ENCODE measurements at regions not wholly inside any gene's neighbourhood (a gene's known extent, or its start where the extent isn't known, plus 50 kb on each side); places are given as distances from the start of the nearest gene placed in this dataset.

- no peak overlapping the region for H3K27ac Mint-ChIP-seq
- no peak for DNase-seq (ENCODE audit: low spot score)
- ATAC-seq: no peak
- no peaks in the 10 kb centered on the region for H3K9me3 Mint-ChIP-seq
- H3K27me3 Mint-ChIP-seq: peaks cover 17 to 52% of the 10 kb centered on the region in 2 donors
- H3K36me3 Mint-ChIP-seq: no peaks in the 10 kb centered on the region
- no peak overlapping the region for H3K4me3 Mint-ChIP-seq
- no peaks in the 10 kb centered on the region for H3K4me1 Mint-ChIP-seq (ENCODE audit: low read depth in 2 of 2)
These were observed 419.1 kb upstream of the ARHGEF26 start for GRCh38 chr3:153702106-153702505.

GRCh38 chr3:153704115-153704514 is 417.1 kb upstream of the ARHGEF26 start:
- Mint-ChIP-seq H3K9me3 (no peaks in the 10 kb centered on the region), H3K4me3 (no peak overlapping the region), H3K36me3 (no peaks in the 10 kb centered on the region), H3K27me3 (peaks cover 18 to 48% of the 10 kb centered on the region in 2 donors), H3K27ac (no peak overlapping the region), H3K4me1 (ENCODE audit: low read depth in 2 of 2) (no peaks in the 10 kb centered on the region)
- ATAC-seq (no peak), DNase-seq (ENCODE audit: low spot score) (no peak)

GRCh38 chr3:153706706-153707105 is 414.5 kb upstream of the ARHGEF26 start:
- Mint-ChIP-seq H3K36me3 (no peaks in the 10 kb centered on the region), H3K9me3 (no peaks in the 10 kb centered on the region), H3K27ac (no peak overlapping the region), H3K4me3 (no peak overlapping the region), H3K4me1 (ENCODE audit: low read depth in 2 of 2) (no peaks in the 10 kb centered on the region), H3K27me3 (peaks cover 15 to 37% of the 10 kb centered on the region in 2 donors)
- DNase-seq (ENCODE audit: low spot score) (no peak), ATAC-seq (no peak)

GRCh38 chr3:153714016-153714415 is 407.2 kb upstream of the ARHGEF26 start:
- no peaks in the 10 kb centered on the region for H3K36me3 Mint-ChIP-seq
- no peak overlapping the region for H3K4me3 Mint-ChIP-seq
- H3K27ac Mint-ChIP-seq: no peak overlapping the region
- no peaks in the 10 kb centered on the region for H3K9me3 Mint-ChIP-seq
- H3K4me1 Mint-ChIP-seq (ENCODE audit: low read depth in 2 of 2): no peaks in the 10 kb centered on the region
- no peak for ATAC-seq
- H3K27me3 Mint-ChIP-seq: peaks cover 6 to 11% of the 10 kb centered on the region in 2 donors
- DNase-seq (ENCODE audit: low spot score): no peak

- no peak overlapping the region for H3K27ac Mint-ChIP-seq
These were observed 406.5 kb upstream of the ARHGEF26 start for GRCh38 chr3:153714588-153715290.

GRCh38 chr3:153722157-153722556 is 399.0 kb upstream of the ARHGEF26 start:
- H3K4me3 Mint-ChIP-seq: no peak overlapping the region
- no peaks in the 10 kb centered on the region for H3K4me1 Mint-ChIP-seq (ENCODE audit: low read depth in 2 of 2)
- no peak for ATAC-seq
- DNase-seq (ENCODE audit: low spot score): no peak
- H3K9me3 Mint-ChIP-seq: no peaks in the 10 kb centered on the region
- H3K27me3 Mint-ChIP-seq: peaks cover 10 to 23% of the 10 kb centered on the region in 2 donors
- H3K36me3 Mint-ChIP-seq: no peaks in the 10 kb centered on the region
- H3K27ac Mint-ChIP-seq: no peak overlapping the region

More at GRCh38 chr3:153714588-153715290, 406.5 kb upstream of the ARHGEF26 start:
- no peak for DNase-seq (ENCODE audit: low spot score)
- Mint-ChIP-seq H3K9me3 (no peaks in the 10 kb centered on the region), H3K4me1 (ENCODE audit: low read depth in 2 of 2) (no peaks in the 10 kb centered on the region), H3K4me3 (no peak overlapping the region), H3K36me3 (no peaks in the 10 kb centered on the region), H3K27me3 (peaks cover 3 to 5% of the 10 kb centered on the region in 2 donors)
- no peak for ATAC-seq

- H3K36me3 Mint-ChIP-seq: no peaks in the 10 kb centered on the region
- DNase-seq (ENCODE audit: low spot score) (no peak), ATAC-seq (no peak)
- no peak overlapping the region for H3K27ac Mint-ChIP-seq
- no peak overlapping the region for H3K4me3 Mint-ChIP-seq
- peaks cover 11 to 25% of the 10 kb centered on the region in 2 donors for H3K27me3 Mint-ChIP-seq
- H3K4me1 Mint-ChIP-seq (ENCODE audit: low read depth in 2 of 2): no peaks in the 10 kb centered on the region
- peaks cover 8% of the 10 kb centered on the region for H3K9me3 Mint-ChIP-seq
These were observed 390.1 kb upstream of the ARHGEF26 start for GRCh38 chr3:153731071-153731470.

GRCh38 chr3:153734777-153735551 is 386.2 kb upstream of the ARHGEF26 start:
- ATAC-seq (no peak), DNase-seq (ENCODE audit: low spot score) (no peak)
- Mint-ChIP-seq H3K27ac (no peak overlapping the region), H3K36me3 (no peaks in the 10 kb centered on the region), H3K27me3 (peaks cover 16 to 23% of the 10 kb centered on the region in 2 donors), H3K4me3 (no peak overlapping the region), H3K4me1 (ENCODE audit: low read depth in 2 of 2) (no peaks in the 10 kb centered on the region), H3K9me3 (peaks cover 8% of the 10 kb centered on the region)

GRCh38 chr3:153740109-153740508 is 381.1 kb upstream of the ARHGEF26 start:
- Mint-ChIP-seq H3K9me3 (no peaks in the 10 kb centered on the region), H3K27ac (no peak overlapping the region), H3K4me3 (no peak overlapping the region), H3K36me3 (no peaks in the 10 kb centered on the region), H3K4me1 (ENCODE audit: low read depth in 2 of 2) (no peaks in the 10 kb centered on the region), H3K27me3 (peaks cover 16 to 33% of the 10 kb centered on the region in 2 donors)
- DNase-seq (ENCODE audit: low spot score): no peak
- ATAC-seq: no peak

GRCh38 chr3:153744889-153745288 is 376.3 kb upstream of the ARHGEF26 start:
- Mint-ChIP-seq H3K4me3 (no peak overlapping the region), H3K4me1 (ENCODE audit: low read depth in 2 of 2) (no peaks in the 10 kb centered on the region), H3K27me3 (peaks cover 17 to 19% of the 10 kb centered on the region in 2 donors), H3K9me3 (no peaks in the 10 kb centered on the region), H3K36me3 (no peaks in the 10 kb centered on the region), H3K27ac (no peak overlapping the region)
- no peak for DNase-seq (ENCODE audit: low spot score)
- ATAC-seq: no peak

GRCh38 chr3:153746211-153746610 is 375.0 kb upstream of the ARHGEF26 start:
- ATAC-seq (no peak), DNase-seq (ENCODE audit: low spot score) (no peak)
- no peak overlapping the region for H3K4me3 Mint-ChIP-seq
- no peak overlapping the region for H3K27ac Mint-ChIP-seq
- H3K36me3 Mint-ChIP-seq: no peaks in the 10 kb centered on the region
- H3K4me1 Mint-ChIP-seq (ENCODE audit: low read depth in 2 of 2): no peaks in the 10 kb centered on the region
- H3K27me3 Mint-ChIP-seq: peaks cover 17% of the 10 kb centered on the region in 2 donors
- H3K9me3 Mint-ChIP-seq: no peaks in the 10 kb centered on the region

- DNase-seq (ENCODE audit: low spot score): no peak
- Mint-ChIP-seq H3K36me3 (no peaks in the 10 kb centered on the region), H3K27ac (no peak overlapping the region), H3K4me3 (no peak overlapping the region), H3K27me3 (peaks cover under 1 to 16% of the 10 kb centered on the region in 2 donors), H3K9me3 (no peaks in the 10 kb centered on the region), H3K4me1 (ENCODE audit: low read depth in 2 of 2) (no peaks in the 10 kb centered on the region)
- no peak for ATAC-seq
These were observed 372.1 kb upstream of the ARHGEF26 start for GRCh38 chr3:153749070-153749610.

- Mint-ChIP-seq H3K27ac (no peak overlapping the region), H3K9me3 (no peaks in the 10 kb centered on the region), H3K4me3 (no peak overlapping the region), H3K27me3 (peaks cover 7 to 16% of the 10 kb centered on the region in 2 donors), H3K36me3 (no peaks in the 10 kb centered on the region), H3K4me1 (ENCODE audit: low read depth in 2 of 2) (no peaks in the 10 kb centered on the region)
- DNase-seq (ENCODE audit: low spot score) (no peak), ATAC-seq (no peak)
These were observed 368.7 kb upstream of the ARHGEF26 start for GRCh38 chr3:153752405-153753027.

GRCh38 chr3:153753035-153753434 is 368.2 kb upstream of the ARHGEF26 start:
- no peaks in the 10 kb centered on the region for H3K36me3 Mint-ChIP-seq
- H3K9me3 Mint-ChIP-seq: no peaks in the 10 kb centered on the region
- ATAC-seq (no peak), DNase-seq (ENCODE audit: low spot score) (no peak)
- H3K27me3 Mint-ChIP-seq: peaks cover 7 to 16% of the 10 kb centered on the region in 2 donors
- no peak overlapping the region for H3K27ac Mint-ChIP-seq
- no peaks in the 10 kb centered on the region for H3K4me1 Mint-ChIP-seq (ENCODE audit: low read depth in 2 of 2)
- H3K4me3 Mint-ChIP-seq: no peak overlapping the region
